DMS153 (cell line): ENCODE measurements at regions not wholly inside any gene's neighbourhood (a gene's known extent, or its start where the extent isn't known, plus 50 kb on each side); places are given as distances from the start of the nearest gene placed in this dataset.
"Not testable (repeated sequence)": the region's sequence is repeated elsewhere in the genome, so short reads cannot be mapped to it uniquely, and the experiment has no call there.

ENCODE experiments used
- DNase-seq: peaks from one replicate; lab custom pipeline; 2025; lab: John Stamatoyannopoulos, UW

DNA sequence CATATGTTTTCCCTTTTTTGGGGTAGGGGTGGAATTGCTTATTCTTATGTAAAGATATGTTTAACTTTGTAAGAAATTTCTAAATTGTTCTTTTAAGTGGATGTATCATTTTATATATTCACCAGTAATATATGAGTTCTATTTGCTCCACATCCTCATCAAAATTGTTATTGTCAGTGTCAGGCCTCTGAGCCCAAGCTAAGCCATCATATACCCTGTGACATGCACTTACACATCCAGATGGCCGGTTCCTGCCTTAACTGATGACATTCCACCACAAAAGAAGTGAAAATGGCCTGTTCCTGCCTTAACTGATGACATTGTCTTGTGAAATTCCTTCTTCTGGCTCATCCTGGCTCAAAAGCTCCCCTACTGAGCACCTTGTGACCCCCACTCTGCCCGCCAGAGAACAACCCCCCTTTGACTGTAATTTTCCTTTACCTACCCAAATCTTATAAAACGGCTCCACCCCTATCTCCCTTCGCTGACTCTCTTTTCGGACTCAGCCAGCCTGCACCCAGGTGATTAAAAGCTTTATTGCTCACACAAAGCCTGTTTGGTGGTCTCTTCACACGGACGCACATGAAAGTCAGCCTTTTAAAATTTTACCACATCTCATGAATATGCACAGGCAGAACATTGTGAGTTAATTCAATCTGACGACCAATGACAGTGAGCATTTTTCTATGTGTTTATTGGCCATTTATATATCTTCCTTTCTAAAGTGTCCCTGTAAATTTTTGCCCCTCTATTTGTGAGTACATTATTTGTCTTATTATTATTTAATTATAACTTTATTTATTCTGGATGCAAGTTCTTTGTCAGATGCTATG is 176.8 kb downstream of the CDC14C start:
- not testable (repeated sequence) for DNase-seq

DNA sequence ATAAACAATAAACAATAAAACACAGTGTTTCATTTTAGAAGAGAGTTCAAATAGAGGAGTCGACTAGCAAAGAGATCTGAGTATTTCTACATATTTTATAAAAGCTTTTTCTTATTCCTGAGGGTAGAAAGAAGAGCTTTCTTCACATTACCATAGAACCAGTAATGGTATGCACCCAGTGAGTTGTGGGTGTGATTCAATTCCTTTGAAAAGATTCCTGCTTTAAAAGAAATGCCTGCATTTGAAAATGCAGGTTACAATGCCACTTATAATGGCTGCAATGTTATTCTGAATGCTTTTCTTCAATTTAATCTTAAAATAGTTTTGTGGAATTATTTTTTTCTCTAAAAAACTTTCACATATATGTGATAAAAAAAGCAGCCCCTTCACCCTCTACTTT is 178.1 kb downstream of the CDC14C start:
- DNase-seq = no peak

DNA sequence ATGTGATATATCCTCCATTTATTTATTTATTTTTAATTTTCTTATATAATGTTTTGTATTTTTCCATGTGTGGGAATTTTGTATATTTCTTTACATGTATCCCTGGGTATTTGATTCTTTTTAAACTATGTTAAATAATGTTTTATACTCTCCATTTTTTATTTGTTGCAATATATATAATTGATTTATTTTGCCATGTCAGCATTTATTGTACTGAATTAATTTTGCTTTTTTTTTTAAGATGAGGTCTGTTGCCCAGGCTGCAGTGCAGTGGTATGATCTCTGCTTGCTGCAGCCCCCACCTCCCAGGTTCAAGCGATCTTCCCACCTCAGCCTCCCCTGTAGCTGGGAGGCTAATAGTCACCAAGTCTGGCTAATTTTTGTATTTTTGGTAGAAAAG is 187.4 kb downstream of the CDC14C start:
- no peak for DNase-seq

DNA sequence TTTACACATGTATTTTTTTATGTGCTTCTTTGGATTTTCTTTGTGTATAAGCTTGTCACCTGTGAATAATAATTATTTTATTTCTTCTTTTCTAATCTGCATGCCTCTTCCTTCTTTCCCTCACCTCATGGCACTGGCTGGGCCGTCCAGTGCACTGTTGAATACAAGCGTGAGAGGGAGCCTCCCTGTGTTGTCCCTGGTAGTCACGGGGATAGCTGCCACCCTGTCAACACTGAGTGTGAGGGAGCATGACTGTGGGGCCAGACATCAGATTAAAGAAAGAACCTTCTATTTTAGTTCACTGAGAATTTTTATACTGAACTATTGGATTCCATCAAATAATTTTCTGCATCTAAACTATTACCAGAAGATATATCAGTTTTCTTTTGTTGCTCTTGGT is 187.9 kb downstream of the CDC14C start:
- DNase-seq = no peak

DNA sequence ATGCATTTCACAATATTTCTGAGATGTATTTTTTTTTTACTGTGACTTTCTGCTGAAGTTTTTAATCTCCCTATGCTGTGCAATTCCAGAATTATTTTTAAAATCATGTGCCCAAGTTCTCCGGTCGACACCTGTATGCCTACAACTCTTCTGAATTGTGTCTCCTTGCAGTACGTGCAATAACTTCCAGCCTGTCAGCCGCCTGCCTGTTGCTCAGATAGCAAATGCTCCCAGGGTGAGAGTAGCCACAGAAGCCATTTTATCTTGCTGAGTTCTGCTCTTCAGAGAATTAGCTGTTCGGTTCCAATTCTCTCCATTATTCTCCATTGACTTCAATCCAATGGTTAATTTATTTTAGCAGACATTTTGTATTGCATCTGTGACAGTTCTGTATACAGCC is 188.3 kb downstream of the CDC14C start:
- no peak for DNase-seq

DNA sequence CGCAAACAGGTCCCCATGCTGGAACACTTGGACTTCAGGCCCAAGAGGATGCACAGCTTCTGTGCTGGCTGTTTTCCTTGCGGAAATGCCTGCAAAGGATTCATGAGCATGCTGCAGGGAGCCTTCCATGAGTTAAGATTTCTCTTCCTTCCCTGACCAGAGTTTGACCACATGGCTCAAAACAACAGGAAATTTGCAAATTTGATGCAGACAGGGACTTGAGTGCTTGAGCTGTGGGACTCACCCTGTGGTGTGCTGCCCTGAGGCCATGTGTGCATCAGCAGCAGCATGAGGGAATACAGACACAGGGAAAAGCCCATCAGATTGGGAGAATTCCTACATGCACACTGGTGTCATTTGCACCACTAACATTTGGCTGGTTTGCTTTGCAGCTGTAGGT is 195.4 kb downstream of the CDC14C start:
- DNase-seq = no peak

DNA sequence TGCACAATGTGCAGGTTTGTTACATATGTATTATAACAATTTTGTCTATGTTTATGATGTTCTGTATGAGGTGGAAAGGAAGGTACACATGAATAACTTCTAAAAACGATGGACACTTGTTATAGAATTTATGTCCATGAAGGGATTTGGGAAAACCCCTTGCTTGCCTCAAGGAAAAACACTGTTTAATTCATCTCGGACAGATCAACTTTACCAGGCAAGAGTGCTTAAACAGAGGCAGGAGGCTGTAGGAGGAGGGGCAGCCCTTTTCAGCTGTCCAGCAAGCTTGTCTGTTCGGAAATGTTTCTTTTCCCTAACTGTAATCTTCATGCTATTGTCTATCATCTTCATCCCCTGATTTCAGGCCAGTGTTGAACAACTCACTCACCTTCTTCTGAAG is 200.9 kb downstream of the CDC14C start:
- no peak for DNase-seq

DNA sequence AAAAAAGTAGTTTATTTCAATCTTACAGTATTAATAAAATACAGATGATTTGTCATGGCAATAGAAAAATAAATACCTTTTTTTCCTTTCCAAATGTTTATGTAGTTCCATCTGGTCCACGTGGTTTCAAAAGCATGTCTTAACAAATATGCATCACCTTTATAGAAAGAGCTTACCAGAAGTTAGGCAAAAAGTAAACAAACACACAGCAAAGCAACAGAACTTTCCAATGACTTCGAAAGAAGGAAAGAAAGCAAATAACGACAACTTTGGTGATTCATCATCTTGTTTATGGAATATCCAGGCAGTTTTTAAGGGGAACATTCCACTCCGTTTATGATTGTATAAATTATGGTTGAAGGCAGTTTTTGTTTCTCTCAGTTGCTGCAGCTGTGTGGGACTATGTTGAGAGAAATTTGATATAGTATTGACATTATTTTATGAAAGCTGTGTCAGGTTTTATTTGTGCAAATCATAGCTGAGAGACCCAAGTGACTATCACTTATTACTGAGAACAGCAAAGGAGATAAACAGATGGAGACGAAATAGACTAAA is 203.1 kb downstream of the CDC14C start:
- no peak for DNase-seq

DNA sequence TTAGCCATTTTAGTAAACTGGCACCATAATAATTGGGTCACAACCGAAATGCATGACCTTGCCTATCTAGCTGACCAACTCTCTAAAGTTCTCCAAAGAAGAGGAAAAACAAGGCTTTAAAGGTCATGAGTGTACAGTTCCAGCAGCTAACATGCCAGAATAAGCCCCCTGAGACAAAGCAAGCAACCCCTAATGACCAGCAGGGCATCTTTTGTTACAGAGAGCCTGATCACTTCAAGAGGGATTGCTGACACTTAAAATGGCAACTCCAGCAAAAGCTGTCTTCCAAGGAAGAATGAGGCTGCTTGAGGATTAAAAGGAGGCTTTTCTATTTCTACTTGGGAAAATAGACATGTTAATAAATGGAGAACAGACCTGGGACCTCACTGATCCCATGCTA is 213.6 kb downstream of the CDC14C start:
- DNase-seq = no peak

DNA sequence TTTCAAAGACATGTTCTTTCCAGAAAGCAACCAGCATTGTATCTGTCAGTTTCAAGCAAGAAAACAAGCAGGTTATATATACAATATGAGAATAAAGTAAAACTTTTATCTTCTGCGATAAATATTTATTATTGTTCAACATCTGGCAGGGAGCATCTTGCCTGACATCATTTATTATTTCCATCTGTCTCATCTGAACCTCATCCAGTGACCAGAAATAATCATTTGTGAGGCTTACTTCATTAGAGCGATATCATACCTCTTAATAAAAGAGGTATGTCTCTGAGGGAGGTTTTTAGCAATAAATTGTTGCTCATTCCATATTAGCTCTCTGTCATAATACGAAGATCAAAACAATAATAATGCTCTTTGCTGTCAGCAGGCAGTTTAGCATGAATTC is 226.1 kb downstream of the CDC14C start:
- no peak for DNase-seq

DNA sequence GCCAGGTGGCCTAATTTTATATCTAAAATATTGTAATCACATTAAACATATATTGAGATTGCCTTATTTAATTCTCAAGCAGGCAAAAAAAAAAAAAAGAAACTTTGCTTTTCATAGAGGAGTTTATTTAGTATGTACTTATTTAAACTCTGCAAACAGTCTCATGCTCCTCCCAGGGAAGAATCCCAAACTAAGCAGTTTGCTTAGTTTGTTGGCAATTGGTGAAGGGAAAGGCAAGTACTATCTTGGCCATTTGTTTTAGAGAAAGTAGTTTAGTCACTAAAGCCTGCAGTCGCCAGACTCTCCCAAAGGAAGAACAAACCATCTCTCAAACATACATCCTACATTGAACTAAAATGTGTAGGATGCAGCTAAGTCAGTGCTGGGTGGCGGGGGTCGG is 226.8 kb downstream of the CDC14C start:
- no peak for DNase-seq

DNA sequence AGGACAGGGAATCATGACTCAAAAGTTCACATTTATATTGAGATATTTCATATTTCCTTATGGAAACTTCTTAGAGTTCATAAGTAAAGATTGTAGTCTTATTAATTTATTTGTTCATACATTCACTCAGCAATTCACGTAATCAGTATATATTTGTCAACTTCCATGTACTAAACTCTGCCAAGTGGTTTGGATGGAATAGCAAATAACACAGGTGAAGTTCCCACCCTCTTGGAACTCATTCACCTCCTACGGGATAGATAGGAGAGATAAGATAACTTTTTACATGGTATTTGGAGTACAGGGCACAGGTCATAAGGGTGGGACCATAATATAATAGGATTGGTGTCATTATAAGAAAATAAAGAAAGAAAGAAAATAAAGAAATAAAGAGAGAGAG is 234.0 kb downstream of the CDC14C start:
- DNase-seq = no peak

DNA sequence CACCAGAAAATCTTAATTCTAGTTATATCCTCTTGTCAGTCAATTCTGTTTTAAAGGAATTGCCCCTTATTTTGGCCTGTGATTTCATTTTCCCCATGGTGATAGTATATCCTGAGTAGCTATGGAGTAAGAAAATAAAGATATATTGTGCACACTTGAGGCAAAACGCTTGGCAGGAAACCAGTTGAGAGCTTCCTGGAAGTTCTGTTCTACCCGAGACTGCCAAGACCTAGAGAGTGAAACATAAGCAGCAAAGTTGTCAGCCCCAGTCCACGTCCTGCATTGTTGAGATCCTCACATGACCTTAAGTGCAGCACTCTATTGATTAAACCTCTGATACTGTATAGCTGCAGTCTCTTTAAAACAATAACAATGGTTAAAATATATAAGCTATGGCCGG is 235.2 kb downstream of the CDC14C start:
- DNase-seq = no peak

DNA sequence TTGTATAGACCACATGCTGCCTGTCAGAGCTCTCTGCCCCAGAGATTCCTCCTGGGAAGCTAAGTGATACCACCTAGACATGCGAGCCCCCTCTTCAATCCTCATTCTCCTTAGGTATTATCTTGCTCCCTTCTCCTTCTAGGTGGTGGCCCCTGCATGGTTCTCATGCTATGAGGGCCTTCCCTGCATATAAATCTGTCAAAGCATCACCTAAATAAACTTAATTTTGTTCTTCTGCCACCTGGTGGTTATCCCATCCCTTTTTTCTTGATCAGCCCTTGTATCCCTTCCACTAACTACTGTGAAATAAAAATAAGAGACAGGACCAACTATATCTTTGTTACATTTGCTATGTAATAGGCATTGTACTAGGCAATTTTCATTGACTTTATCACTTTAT is 242.1 kb downstream of the CDC14C start:
- no peak for DNase-seq

DNA sequence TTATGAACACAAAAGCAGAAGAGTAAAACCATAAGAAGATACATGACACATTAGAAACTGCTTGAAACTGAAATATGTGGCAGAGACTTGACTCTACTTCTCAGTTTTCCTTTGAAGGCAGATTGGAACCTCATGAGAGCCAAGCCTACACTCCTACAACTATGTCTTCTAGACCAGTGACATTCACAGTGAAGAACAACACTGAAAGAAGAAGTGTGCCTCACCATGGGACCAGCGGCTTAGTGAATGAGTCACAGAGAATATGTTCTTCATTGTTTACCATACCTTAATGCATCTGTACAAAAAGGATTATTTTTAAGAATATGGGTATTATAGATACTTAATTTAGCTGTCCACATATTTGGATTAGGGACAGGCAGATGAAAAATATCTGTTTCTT is 248.3 kb downstream of the CDC14C start:
- no peak for DNase-seq

DNA sequence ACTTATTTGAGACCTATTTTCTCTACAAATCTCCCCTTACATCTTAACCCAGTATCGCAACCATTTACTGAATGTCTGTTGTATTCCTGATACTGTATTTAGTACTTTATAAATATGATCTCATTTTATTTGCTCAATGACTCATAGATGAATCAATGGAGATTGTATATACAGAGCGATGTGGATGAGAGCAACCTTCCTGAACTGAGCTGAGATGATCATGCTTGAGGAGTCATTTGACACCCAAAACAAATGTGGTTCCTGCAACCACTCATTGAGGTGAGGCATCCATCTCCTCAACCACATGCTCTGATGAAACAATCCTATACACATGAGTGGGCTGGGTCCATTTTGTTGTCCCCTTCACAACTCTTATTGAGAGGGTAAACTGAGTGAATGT is 250.0 kb downstream of the CDC14C start:
- peak; percentile 11 for DNase-seq

DNA sequence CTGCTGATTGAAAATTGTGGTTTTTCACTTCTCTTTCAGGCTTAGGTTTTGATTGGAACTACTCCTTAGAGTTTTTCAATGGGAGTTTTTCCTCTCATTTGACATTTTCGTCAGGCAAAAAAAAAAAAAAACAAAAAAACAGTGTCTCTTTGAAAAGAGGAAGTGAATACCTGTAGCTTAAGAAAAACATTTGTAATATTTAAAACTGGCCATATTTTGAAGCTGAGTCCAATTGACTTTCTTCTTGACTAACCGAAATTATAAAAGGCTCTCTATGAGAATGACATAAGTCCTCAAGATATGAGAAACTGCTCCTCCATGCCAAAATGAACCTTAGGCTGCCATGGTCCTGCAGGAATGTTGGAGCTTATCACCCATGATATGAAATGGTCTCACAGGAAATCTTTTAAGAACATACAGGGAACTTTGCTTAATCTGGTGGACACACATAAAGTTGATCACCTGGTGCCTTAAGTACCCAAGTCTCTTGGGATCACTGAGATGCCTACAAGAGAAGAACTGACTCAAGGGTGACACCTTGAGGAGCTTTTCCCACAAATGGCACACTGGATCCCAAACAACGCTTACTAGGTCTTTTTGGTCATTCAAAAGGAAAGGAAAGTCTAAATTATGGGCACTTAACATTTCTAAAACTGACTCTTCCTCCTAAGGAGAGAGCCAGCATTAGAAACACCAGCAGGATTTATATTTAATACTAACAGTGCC is 263.4 kb downstream of the CDC14C start:
- no peak for DNase-seq

DNA sequence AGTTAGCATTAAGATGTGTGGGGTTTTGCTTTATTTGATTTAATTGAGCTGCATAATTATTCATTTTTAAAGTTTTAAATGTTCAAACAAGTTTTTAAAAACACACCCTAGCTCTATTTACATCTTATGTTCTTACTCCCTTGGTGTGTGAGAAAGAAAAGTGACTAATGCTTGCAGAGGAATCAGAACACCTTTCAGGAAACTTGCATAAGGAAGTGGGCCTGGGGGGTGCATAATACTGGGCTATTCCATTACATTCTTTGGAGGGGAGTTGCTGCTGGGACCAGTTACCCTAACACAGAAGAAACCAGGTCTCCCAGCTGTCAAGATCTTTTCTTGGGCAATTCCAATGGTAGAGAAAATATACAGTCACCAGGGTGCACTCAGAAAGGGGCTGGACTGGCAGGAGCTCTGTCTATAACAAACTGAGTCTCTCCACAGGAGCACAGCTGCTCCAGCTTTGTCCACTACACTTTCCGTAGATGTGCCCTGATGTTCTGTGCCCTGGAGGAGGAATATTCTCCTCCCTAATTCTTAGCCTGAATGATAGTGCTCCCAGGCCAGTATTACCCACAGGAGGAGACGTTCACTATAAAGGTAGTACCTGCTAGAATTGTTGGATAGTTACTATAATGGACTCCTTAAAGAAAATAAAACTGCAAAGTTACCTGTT is 304.2 kb downstream of the CDC14C start:
- DNase-seq = no peak

DNA sequence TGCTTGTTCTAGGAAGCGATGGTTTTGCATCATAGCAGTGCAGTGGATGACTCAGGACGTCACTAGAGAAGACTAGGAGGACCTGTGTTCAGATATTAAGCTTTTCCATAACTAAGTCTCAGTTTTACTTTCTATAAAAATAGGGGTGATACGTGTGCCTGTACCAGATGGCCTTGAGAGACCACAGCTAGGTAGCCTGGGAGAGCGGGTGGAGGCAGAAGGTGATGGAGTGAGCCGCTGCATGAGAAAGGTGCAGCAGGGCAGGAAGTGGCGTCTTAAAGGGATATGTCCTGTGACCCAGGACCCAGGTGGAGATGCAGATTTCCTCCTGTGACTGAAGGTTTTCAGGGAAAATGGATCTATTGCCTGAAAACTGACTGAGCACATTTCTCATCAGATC is 304.9 kb downstream of the CDC14C start:
- no peak for DNase-seq

DNA sequence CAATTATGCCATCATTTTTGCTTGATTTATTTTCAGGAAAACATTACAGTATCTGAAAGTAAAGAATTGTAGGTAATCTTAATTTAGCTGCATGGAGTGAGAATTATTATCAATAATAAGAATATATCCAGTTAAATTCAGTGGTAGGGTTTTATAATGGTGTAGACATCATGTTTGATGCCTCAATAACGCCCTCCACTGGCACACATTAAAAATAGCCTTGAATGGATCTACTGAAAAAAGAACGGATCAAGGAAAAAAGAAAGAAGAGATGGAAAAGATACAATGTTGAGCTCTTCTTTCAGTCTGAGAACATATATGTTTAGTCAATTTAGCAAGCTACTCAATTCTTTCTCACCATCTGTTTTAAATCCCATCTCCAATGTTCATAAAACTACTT is 319.2 kb downstream of the CDC14C start:
- DNase-seq = no peak

DNA sequence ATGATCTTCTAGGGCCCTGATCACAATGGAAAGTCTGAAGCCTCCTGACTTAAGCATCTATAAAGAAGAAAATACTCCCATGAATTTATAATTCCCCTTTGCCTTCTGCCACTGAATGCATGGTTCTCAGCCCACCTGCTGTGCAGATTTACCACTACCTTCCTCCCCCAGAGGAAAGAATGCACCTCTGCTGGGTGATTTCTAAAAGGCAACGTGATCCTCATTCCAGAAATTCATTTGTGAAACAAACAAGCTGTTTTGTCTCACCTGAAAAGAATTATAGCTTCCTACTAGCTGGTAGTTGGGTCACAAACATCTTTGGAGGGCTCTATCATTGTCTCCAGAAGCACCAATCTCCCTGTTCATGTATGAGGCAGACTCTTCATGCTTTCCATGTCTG is 320.2 kb downstream of the CDC14C start:
- DNase-seq = no peak

DNA sequence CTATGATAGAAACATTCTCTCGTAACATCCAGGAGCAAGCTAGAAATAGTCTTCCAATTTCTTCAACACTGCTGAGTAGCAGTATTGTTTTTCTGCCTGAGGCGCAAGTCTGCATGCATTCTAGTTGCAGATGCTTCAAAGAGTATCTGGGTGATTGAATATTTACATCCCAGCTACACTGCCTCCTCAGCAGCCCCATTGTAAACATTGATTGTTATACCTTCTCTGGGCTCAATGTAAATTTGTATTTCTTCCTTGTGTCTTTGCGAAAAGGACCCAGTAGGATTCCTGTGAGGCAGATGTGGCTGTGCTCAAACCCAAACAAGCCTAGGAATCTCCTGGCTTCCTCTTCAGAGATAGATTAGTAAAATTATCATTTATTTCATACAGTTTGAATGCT is 320.7 kb downstream of the CDC14C start:
- no peak for DNase-seq

DNA sequence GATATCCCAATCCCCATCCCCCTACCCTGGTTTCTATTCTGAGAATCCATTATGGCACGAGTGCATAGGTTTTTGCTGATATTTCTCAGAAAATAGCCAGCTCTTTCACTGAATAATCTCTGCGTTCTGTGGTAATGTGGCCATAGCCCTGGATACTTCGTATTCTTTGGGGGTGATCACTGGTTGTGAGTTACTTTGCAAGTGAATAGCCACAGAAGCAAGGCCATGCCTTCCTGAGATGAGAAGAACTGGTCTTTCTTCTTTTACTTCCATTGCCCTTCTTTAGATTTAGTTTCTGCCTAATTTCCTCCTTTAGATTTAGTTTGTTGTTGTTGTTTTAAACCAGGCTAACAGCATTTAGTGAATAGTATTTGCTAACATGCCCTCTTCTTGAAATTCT is 323.4 kb downstream of the CDC14C start:
- DNase-seq = no peak
